ENCODE measurements at regions not wholly inside any gene's neighbourhood (a gene's known extent, or its start where the extent isn't known, plus 50 kb on each side); places are given as distances from the start of the nearest gene placed in this dataset.

GRCh38 chr14:45649051-45649450 is 396.0 kb upstream of the MIS18BP1 start (continued):
- no peak for TF ChIP-seq REST (IDR thresholded peaks at IDR 0.05; ENCODE audit: unreplicated experiment)
- TF ChIP-seq POLR2AphosphoS5 (IDR thresholded peaks at IDR 0.05; ENCODE audit: low read depth), result no peak

GRCh38 chr14:45641541-45641940 is 388.5 kb upstream of the MIS18BP1 start:
- no peak for ATAC-seq
- H4K20me1 ChIP-seq (replicated peaks; ENCODE audit: insufficient read depth), result no peaks in the 10 kb centered on the region
- TF ChIP-seq ZNF114 (CRISPR knock-in tag; IDR thresholded peaks at IDR 0.05) (no peak), EZH2phosphoT487 (IDR thresholded peaks at IDR 0.05; ENCODE audit: unreplicated experiment) (no peak), ETS1 (IDR thresholded peaks at IDR 0.05) (no peak), ZNF331 (CRISPR knock-in tag; IDR thresholded peaks at IDR 0.05; ENCODE audit: low read depth) (no peak), CTCF (conservative IDR thresholded peaks at IDR 0.05; ENCODE audit: low read depth in 2 of 2) (no peak), NANOG (IDR thresholded peaks at IDR 0.05; ENCODE audit: borderline replicate concordance) (no peak), EZH2 (IDR thresholded peaks at IDR 0.05; ENCODE audit: low read depth, unreplicated experiment) (no peak), POLR2AphosphoS5 (IDR thresholded peaks at IDR 0.05; ENCODE audit: low read depth) (no peak), STAT1 (IDR thresholded peaks at IDR 0.05; ENCODE audit: unreplicated experiment) (no peak), CREB1 (CRISPR knock-in tag; IDR thresholded peaks at IDR 0.05; ENCODE audit: low read depth) (no peak), JUNB (IDR thresholded peaks at IDR 0.05; ENCODE audit: unreplicated experiment) (no peak)
- TF ChIP-seq, protein P1, sequence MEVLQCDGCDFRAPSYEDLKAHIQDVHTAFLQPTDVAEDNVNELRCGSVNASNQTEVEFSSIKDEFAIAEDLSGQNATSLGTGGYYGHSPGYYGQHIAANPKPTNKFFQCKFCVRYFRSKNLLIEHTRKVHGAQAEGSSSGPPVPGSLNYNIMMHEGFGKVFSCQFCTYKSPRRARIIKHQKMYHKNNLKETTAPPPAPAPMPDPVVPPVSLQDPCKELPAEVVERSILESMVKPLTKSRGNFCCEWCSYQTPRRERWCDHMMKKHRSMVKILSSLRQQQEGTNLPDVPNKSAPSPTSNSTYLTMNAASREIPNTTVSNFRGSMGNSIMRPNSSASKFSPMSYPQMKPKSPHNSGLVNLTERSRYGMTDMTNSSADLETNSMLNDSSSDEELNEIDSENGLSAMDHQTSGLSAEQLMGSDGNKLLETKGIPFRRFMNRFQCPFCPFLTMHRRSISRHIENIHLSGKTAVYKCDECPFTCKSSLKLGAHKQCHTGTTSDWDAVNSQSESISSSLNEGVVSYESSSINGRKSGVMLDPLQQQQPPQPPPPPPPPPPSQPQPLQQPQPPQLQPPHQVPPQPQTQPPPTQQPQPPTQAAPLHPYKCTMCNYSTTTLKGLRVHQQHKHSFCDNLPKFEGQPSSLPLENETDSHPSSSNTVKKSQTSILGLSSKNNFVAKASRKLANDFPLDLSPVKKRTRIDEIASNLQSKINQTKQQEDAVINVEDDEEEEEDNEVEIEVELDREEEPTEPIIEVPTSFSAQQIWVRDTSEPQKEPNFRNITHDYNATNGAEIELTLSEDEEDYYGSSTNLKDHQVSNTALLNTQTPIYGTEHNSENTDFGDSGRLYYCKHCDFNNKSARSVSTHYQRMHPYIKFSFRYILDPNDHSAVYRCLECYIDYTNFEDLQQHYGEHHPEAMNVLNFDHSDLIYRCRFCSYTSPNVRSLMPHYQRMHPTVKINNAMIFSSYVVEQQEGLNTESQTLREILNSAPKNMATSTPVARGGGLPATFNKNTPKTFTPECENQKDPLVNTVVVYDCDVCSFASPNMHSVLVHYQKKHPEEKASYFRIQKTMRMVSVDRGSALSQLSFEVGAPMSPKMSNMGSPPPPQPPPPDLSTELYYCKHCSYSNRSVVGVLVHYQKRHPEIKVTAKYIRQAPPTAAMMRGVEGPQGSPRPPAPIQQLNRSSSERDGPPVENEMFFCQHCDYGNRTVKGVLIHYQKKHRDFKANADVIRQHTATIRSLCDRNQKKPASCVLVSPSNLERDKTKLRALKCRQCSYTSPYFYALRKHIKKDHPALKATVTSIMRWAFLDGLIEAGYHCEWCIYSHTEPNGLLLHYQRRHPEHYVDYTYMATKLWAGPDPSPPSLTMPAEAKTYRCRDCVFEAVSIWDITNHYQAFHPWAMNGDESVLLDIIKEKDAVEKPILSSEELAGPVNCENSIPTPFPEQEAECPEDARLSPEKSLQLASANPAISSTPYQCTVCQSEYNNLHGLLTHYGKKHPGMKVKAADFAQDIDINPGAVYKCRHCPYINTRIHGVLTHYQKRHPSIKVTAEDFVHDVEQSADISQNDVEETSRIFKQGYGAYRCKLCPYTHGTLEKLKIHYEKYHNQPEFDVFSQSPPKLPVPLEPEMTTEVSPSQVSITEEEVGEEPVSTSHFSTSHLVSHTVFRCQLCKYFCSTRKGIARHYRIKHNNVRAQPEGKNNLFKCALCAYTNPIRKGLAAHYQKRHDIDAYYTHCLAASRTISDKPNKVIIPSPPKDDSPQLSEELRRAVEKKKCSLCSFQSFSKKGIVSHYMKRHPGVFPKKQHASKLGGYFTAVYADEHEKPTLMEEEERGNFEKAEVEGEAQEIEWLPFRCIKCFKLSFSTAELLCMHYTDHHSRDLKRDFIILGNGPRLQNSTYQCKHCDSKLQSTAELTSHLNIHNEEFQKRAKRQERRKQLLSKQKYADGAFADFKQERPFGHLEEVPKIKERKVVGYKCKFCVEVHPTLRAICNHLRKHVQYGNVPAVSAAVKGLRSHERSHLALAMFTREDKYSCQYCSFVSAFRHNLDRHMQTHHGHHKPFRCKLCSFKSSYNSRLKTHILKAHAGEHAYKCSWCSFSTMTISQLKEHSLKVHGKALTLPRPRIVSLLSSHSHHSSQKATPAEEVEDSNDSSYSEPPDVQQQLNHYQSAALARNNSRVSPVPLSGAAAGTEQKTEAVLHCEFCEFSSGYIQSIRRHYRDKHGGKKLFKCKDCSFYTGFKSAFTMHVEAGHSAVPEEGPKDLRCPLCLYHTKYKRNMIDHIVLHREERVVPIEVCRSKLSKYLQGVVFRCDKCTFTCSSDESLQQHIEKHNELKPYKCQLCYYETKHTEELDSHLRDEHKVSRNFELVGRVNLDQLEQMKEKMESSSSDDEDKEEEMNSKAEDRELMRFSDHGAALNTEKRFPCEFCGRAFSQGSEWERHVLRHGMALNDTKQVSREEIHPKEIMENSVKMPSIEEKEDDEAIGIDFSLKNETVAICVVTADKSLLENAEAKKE (CRISPR knock-in tag; IDR thresholded peaks at IDR 0.05), result no peak

More at GRCh38 chr14:45641541-45641940, 388.5 kb upstream of the MIS18BP1 start:
- Mint-ChIP-seq H3K4me1 (0 out of 3 replicates have a peak, but pooled peaks cover 3% of the 10 kb centered on the region), H3K36me3 (ENCODE audit: low read depth) (peaks cover 7% of the 10 kb centered on the region; the same call in 2 of the 3 replicates), H3K27me3 (ENCODE audit: insufficient read depth, low read depth, poor library complexity) (peaks cover 2% of the 10 kb centered on the region), H3K9me3 (peaks cover 19% of the 10 kb centered on the region), H3K27ac (no peak overlapping the region), H3K4me3 (no peak overlapping the region)
- Histone ChIP-seq H3K4me1 (ENCODE audit: insufficient read depth) (peaks cover 7% of the 10 kb centered on the region), H3K36me3 (ENCODE audit: insufficient read depth) (no peaks in the 10 kb centered on the region), H3F3A (replicated peaks; ENCODE audit: low read depth) (no peaks in the 10 kb centered on the region), H3K4me3 (no peak overlapping the region), H2AFZ (no peak overlapping the region), H3K27me3 (ENCODE audit: insufficient read depth) (no peaks in the 10 kb centered on the region), H3K9me2 (ENCODE audit: insufficient read depth) (no peaks in the 10 kb centered on the region), H3K79me2 (replicated peaks; ENCODE audit: insufficient read depth) (no peaks in the 10 kb centered on the region), H3K4me2 (no peak overlapping the region), H3K27ac (ENCODE audit: low read depth) (no peak overlapping the region)
- DNase-seq (ENCODE audit: low spot score), result no peak

All from GM23338 (cell line).